B cell (primary cell): ENCODE measurements at regions not wholly inside any gene's neighbourhood (a gene's known extent, or its start where the extent isn't known, plus 50 kb on each side); places are given as distances from the start of the nearest gene placed in this dataset.

Source experiments
- ATAC-seq: fragments of 200-7000 bp; cut with Tn5 transposase; one replicate; pipeline ENCODE4 v1.10.0; 2021; ENCODE audit warnings: low read depth, mild to moderate bottlenecking, moderate number of reproducible peaks, moderate library complexity
- CTCF ChIA-PET: fragments of 350-600 bp; sonication (Branson Sonifier 250); formaldehyde crosslinking; loops from one replicate; lab custom pipeline; 2021; ENCODE audit warnings: antibody characterized with exemption, inconsistent platforms; lab: Charles Lee
- POLR2A ChIA-PET: fragments of 350-600 bp; sonication (Branson Sonifier 250); formaldehyde crosslinking; loops from one replicate; lab custom pipeline; 2021; ENCODE audit warnings: antibody characterized with exemption; lab: Charles Lee
- DNase-seq: peaks from one replicate; pipeline ENCODE4 v3.0.0; 2013
- H2AFZ ChIP-seq: 2 replicates; pipeline ENCODE4 v1.6.1; 2012; ENCODE audit warnings: mild to moderate bottlenecking, low read depth, low read length; ENCODE audit not compliant: insufficient read depth, poor library complexity, severe bottlenecking
- H3K27ac ChIP-seq, 2 donors: 1 replicate in 1 of 2; 2 replicates in 1 of 2; pipeline ENCODE4 v1.5.1; 2012 to 2013; ENCODE audit warnings: low read length in 2 of 2, mild to moderate bottlenecking in 2 of 2, moderate library complexity in 1 of 2
- H3K27me3 ChIP-seq, 4 experiments: fragments of 200-600 bp in 1 of 4; sonication (generic) in 1 of 4; replicated peaks in 1 of 4; 1 replicate in 2 of 4; 2 replicates in 2 of 4; pipeline versions ENCODE4 v1.6.1 to v1.7.0; 2013 to 2016; ENCODE audit warnings: low read length in 3 of 4, mild to moderate bottlenecking in 2 of 4, mixed read lengths in 1 of 4, moderate library complexity in 1 of 4; ENCODE audit not compliant: insufficient read depth in 4 of 4, control insufficient read depth in 3 of 4; ENCODE audit errors: control extremely low read depth in 1 of 4
- H3K36me3 ChIP-seq, 2 experiments: replicated peaks in 1 of 2; 1 replicate in 1 of 2; 2 replicates in 1 of 2; pipeline versions ENCODE4 v1.6.1 to v1.7.1; 2013; ENCODE audit warnings: low read length in 1 of 2; ENCODE audit not compliant: insufficient read depth in 2 of 2, control insufficient read depth in 1 of 2; ENCODE audit errors: control extremely low read depth in 1 of 2, extremely low read depth in 1 of 2
- H3K4me1 ChIP-seq, 2 donors: fragments of 200-600 bp in 1 of 2; sonication (generic) in 1 of 2; 1 replicate in 1 of 2; 2 replicates in 1 of 2; pipeline versions ENCODE4 v1.5.1 to v1.6.1; 2013 to 2017; ENCODE audit warnings: low read length in 2 of 2; ENCODE audit not compliant: control insufficient read depth in 2 of 2, insufficient read depth in 2 of 2
- H3K4me2 ChIP-seq: replicated peaks from 2 replicates; pipeline ENCODE3; 2012; ENCODE audit warnings: mild to moderate bottlenecking, low read depth, low read length; ENCODE audit not compliant: poor library complexity, severe bottlenecking
- H3K4me3 ChIP-seq, 5 experiments: fragments of 200-600 bp in 1 of 5; sonication (generic) in 1 of 5; 1 replicate in 3 of 5; 2 replicates in 2 of 5; pipeline versions ENCODE4 v1.5.1 to v1.7.0; 2011 to 2016; ENCODE audit warnings: low read length in 4 of 5, mild to moderate bottlenecking in 4 of 5, low read depth in 2 of 5, control low read depth in 1 of 5, moderate library complexity in 1 of 5; ENCODE audit not compliant: insufficient read depth in 1 of 5; ENCODE audit errors: control extremely low read depth in 1 of 5, extremely low read depth in 1 of 5
- H3K79me2 ChIP-seq: fragments of 200-600 bp; sonication (generic); one replicate; pipeline ENCODE4 v1.6.0; 2016; ENCODE audit warnings: low read length; ENCODE audit not compliant: control insufficient read depth, insufficient read depth
- H3K9ac ChIP-seq: fragments of 200-600 bp; sonication (generic); 2 replicates; pipeline ENCODE4 v1.6.1; 2017; ENCODE audit warnings: mild to moderate bottlenecking, low read length, moderate library complexity
- H3K9me3 ChIP-seq, 3 donors: one replicate each; pipeline versions ENCODE4 v1.6.1 to v1.7.1; 2013; ENCODE audit warnings: low read length in 2 of 3; ENCODE audit not compliant: control insufficient read depth in 2 of 3, insufficient read depth in 1 of 3; ENCODE audit errors: control extremely low read depth in 1 of 3
- H4K20me1 ChIP-seq: 2 replicates; pipeline ENCODE4 v1.6.0; 2012; ENCODE audit warnings: mild to moderate bottlenecking, low read length; ENCODE audit not compliant: insufficient read depth, control insufficient read depth, poor library complexity, severe bottlenecking
- H3K27ac Mint-ChIP-seq: one replicate; pipeline ENCODE4 v1.8.0; 2021; ENCODE audit warnings: mixed read lengths
- H3K27me3 Mint-ChIP-seq: one replicate; pipeline ENCODE4 v1.8.0; 2021; ENCODE audit warnings: mixed read lengths
- H3K4me1 Mint-ChIP-seq: one replicate; pipeline ENCODE4 v1.8.0; 2021; ENCODE audit warnings: mixed read lengths
- H3K4me3 Mint-ChIP-seq: one replicate; pipeline ENCODE4 v1.8.0; 2021; ENCODE audit warnings: mixed read lengths
- H3K9me3 Mint-ChIP-seq: one replicate; pipeline ENCODE4 v1.8.0; 2022; ENCODE audit warnings: mixed read lengths; ENCODE audit not compliant: insufficient read depth
- EZH2 ChIP-seq: IDR thresholded peaks from 2 replicates; pipeline ENCODE4 v1.6.1; 2012; ENCODE audit warnings: borderline replicate concordance, low read depth, mild to moderate bottlenecking, moderate library complexity, low read length; ENCODE audit not compliant: insufficient read depth, poor library complexity, severe bottlenecking
- WGBS: methylation state at CpG from one replicate; pipeline ENCODE4 v1.1.5; 2013; ENCODE audit warnings: missing lambda C conversion rate; ENCODE audit not compliant: insufficient coverage; 5-methylcytosine and 5-hydroxymethylcytosine counted together
- intact Hi-C: fragments of 100-400 bp; cut with micrococcal nuclease; formaldehyde crosslinking; loops from one replicate; pipeline ENCODE4 v1.10.0; 2022
- TF ChIP-seq, protein P1 (sequence below): fragments of 200-600 bp; IDR thresholded peaks from one replicate; pipeline ENCODE4 v1.8.0; 2022; ENCODE audit warnings: antibody characterized with exemption, mild to moderate bottlenecking

DNA sequence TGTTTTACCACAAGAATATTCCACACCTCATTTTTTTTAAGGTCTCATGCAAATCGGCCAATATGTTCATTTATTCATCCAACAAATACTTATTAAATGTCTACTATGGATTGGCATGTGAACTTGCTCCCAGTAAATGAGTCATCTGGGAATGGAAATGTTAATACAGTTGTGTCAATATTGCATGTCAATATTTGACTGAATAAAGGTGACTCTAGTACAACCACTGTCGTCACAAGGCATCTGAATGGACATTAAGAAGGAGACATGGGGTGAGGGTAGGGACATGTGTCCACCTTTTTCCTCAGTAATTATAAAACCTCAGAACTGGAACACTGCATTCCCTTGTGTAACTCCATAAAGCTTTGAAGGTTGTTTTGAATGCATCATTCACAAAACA is 365.4 kb downstream of the ADCYAP1 start:
- Histone ChIP-seq H3K4me3 (no peak overlapping the region), H3K36me3 (no peaks in the 10 kb centered on the region), H3K4me1 (no peaks in the 10 kb centered on the region), H2AFZ (no peak overlapping the region), H3K9ac (no peak overlapping the region), H3K27me3 (no peaks in the 10 kb centered on the region), H4K20me1 (no peaks in the 10 kb centered on the region), H3K27ac (no peak overlapping the region), H3K4me2 (no peak overlapping the region), H3K79me2 (no peaks in the 10 kb centered on the region), H3K9me3 (no peaks in the 10 kb centered on the region)
- no peaks in the 10 kb centered on the region for H3K9me3 Mint-ChIP-seq
- TF ChIP-seq, protein P1, sequence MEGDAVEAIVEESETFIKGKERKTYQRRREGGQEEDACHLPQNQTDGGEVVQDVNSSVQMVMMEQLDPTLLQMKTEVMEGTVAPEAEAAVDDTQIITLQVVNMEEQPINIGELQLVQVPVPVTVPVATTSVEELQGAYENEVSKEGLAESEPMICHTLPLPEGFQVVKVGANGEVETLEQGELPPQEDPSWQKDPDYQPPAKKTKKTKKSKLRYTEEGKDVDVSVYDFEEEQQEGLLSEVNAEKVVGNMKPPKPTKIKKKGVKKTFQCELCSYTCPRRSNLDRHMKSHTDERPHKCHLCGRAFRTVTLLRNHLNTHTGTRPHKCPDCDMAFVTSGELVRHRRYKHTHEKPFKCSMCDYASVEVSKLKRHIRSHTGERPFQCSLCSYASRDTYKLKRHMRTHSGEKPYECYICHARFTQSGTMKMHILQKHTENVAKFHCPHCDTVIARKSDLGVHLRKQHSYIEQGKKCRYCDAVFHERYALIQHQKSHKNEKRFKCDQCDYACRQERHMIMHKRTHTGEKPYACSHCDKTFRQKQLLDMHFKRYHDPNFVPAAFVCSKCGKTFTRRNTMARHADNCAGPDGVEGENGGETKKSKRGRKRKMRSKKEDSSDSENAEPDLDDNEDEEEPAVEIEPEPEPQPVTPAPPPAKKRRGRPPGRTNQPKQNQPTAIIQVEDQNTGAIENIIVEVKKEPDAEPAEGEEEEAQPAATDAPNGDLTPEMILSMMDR = no peak
- no peak for TF ChIP-seq EZH2
- no peak overlapping the region for H3K27ac Mint-ChIP-seq
- H3K4me1 Mint-ChIP-seq = no peaks in the 10 kb centered on the region
- no peak for DNase-seq
- H3K4me3 Mint-ChIP-seq = no peak overlapping the region
- intact Hi-C loops = no loop called here
- no peak for ATAC-seq
- CTCF ChIA-PET = no interaction called here
- no CpG with 5 or more reads among the region's 2 CpGs for WGBS
- POLR2A ChIA-PET = no interaction called here
- H3K27me3 Mint-ChIP-seq = no peaks in the 10 kb centered on the region

GRCh38 chr18:1273469-1273868 is 368.8 kb downstream of the ADCYAP1 start:
- Histone ChIP-seq H3K9ac (no peak overlapping the region), H4K20me1 (no peaks in the 10 kb centered on the region), H2AFZ (no peak overlapping the region), H3K4me2 (no peak overlapping the region), H3K9me3 (peaks cover 0 to 5% (median 4%) of the 10 kb centered on the region in 3 donors), H3K36me3 (no peaks in the 10 kb centered on the region), H3K27ac (no peak overlapping the region), H3K4me3 (no peak overlapping the region), H3K79me2 (no peaks in the 10 kb centered on the region), H3K4me1 (no peaks in the 10 kb centered on the region), H3K27me3 (no peaks in the 10 kb centered on the region)
- WGBS = 78% methylated on average over 1 of the region's 2 CpGs
- ChIA-PET POLR2A (no interaction called here), CTCF (no interaction called here)
- Mint-ChIP-seq H3K4me3 (no peak overlapping the region), H3K27me3 (no peaks in the 10 kb centered on the region), H3K27ac (no peak overlapping the region), H3K4me1 (no peaks in the 10 kb centered on the region), H3K9me3 (peaks cover 5% of the 10 kb centered on the region)
- intact Hi-C loops = no loop called here
- TF ChIP-seq, protein P1 = no peak
- no peak for TF ChIP-seq EZH2
- ATAC-seq = no peak
- DNase-seq = no peak
